Left colon (tissue), 2 donors: ENCODE measurements at regions not wholly inside any gene's neighbourhood (a gene's known extent, or its start where the extent isn't known, plus 50 kb on each side); places are given as distances from the start of the nearest gene placed in this dataset.
"Not testable (repeated sequence)": the region's sequence is repeated elsewhere in the genome, so short reads cannot be mapped to it uniquely, and the experiment has no call there.

Experiments
- ATAC-seq: fragments of 200-7000 bp; cut with Tn5 transposase; one replicate; pipeline ENCODE4 v1.9.1; 2020; ENCODE audit warnings: mild to moderate bottlenecking, moderate library complexity
- DNase-seq, 2 donors: peaks; one replicate each; pipeline ENCODE4 v3.0.0-alpha.2; 2020
- intact Hi-C, 2 donors: fragments of 100-400 bp; cut with DNase I in 1 of 2; cut with micrococcal nuclease in 1 of 2; formaldehyde crosslinking; loops; one replicate each; pipeline versions ENCODE4 v1.11.2 to v1.14.0; 2022; cut with DNase I, micrococcal nuclease
- donor health status: DM: no; HTN: no; CAD: no.
- donor health status: DM: yes; HTN: yes; CAD: no.

DNA sequence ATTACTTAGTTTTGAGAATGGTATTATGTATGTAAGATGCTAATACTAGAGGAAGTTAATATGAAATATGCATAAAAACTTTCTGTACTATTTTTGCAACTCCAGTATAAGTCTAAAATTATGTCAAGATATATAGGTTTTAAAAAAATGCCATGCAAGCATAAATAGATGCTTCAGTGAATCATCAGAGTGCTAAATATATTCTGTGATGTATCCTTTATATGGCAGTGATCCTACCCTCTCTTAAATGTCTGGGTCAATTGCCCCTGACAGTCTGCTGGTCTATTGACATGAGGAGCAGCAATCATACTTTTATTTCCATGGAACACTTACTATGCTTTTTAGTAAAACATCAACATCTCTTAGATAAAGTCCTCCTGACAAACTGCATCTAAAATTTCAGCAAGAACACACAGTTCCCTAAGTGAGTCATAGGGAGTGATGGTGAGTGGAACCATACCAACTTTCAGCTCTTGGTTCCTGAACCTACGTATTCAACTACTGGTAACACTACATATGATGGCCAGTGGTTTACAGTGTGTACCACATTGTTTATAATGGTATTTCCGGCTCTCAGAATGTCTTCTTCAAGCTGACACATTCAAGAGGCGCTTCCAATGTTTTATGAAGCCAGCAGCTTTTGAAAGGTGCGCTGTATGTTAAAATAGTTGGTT lies 928.7 kb upstream of the GJE1 start:
- DNase-seq (no peak), ATAC-seq (no peak)
- intact Hi-C loops = no loop called here

DNA sequence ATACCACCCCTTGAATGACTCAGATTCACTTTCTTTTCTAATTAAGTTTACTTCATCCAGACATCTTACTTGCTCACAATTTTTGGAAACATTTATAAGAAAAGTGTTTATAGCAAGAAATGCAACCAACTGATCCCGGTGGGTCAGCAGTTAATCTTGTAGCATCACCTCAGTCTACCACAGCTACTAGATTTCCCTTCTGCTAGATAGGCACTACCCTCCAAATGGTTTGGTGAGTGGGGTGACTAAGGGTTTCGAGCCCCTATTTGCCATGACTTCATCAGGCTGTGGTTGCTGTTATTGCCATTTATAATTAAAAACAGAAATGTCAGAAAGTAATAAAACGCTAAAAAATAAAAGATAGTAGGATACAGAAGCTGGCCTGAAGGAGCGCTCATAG lies 930.1 kb upstream of the GJE1 start:
- intact Hi-C loops = no loop called here
- no peak for ATAC-seq
- no peak for DNase-seq

DNA sequence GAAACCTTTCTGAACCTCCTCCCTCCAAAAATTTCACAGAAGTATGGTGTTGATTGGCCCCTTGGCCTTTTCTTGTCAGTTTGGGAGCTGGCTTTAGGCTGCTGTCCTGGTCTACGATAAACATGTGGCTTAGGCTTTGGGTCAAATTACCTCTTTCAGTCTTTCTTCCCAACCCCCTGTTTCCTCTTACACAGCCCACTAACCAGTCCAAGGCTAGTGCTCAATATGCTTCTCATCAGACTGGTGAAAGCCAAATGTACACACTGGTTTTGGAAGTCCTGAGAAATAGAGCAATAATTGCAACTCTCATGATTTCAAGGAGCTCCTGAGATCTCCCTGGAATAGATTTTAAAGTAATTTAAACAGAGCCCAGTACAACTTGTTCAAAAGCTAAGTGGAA lies 933.7 kb upstream of the GJE1 start:
- no peak for ATAC-seq
- intact Hi-C loops = no loop called here

DNA sequence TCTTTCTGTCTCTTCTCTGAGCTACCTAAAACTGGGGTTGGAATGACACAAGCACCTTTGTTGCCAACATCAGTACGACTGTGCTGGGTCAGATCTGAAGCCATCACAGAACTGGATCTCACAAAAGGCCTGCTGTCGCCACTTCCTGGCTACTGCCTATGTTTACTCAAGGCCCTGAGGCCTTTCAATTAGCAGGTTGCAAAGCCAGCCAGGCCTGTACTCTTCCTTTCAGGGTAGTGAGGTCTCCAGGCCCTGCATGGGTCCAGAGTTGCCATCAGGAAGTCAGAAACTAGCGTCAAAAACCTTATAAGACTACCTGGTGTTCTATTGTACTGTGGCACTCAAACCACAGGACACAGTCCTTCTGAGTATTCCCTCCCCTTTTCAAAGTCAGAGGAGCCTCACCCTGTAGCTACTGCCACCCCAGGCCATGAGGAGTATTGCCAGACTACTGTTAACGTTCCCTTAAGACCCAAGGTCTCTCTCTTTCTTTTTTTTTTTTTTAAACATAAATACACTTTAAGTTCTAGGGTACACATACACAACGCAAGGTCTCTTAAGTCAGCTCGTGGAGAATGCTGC lies 937.4 kb upstream of the GJE1 start:
- intact Hi-C loops = no loop called here

More for the DNA sequence above, 933.7 kb upstream of the GJE1 start:
- DNase-seq = no peak

DNA sequence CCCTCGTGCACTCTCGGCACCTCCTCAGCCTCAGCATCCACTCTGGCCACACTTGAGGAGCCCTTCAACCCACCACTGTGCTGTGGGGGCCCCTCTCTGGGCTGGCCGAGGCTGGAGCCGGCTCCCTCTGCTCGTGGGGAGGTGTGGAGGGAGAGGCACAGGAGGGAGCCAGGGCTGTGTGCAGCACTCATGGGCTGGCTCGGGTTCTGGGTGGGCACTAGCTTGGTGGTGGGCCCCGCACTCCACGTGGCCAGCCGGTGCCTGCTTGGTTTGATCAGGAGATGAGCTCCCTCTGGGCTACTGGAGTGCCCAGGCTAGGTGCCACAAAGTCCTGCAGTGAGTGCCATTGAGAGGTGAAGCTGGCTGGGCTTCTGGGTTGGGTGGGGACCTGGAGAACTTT lies 949.4 kb upstream of the GJE1 start:
- ATAC-seq (no peak), DNase-seq (no peak)
- intact Hi-C loops = no loop called here

More for the DNA sequence above, 937.4 kb upstream of the GJE1 start:
- DNase-seq (no peak), ATAC-seq (no peak)

DNA sequence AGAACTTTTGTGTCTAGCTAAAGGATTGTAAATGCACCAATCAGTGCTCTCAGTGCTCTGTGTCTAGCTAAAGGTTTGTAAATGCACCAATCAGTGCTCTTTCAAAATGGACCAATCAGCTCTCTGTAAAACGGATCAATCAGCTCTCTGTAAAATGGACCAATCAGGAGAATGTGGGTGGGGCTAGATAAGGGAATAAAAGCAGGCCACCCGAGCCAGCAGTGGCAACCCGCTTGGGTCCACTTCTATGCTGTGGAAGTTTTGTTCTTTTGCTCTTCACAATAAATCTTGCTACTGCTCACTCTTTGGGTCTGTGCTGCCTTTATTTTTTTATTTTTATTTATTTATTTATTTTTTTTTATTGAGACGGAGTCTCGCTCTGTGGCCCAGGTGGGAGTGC lies 957.3 kb upstream of the GJE1 start:
- intact Hi-C loops, DNase-seq, ATAC-seq: not testable (repeated sequence)

DNA sequence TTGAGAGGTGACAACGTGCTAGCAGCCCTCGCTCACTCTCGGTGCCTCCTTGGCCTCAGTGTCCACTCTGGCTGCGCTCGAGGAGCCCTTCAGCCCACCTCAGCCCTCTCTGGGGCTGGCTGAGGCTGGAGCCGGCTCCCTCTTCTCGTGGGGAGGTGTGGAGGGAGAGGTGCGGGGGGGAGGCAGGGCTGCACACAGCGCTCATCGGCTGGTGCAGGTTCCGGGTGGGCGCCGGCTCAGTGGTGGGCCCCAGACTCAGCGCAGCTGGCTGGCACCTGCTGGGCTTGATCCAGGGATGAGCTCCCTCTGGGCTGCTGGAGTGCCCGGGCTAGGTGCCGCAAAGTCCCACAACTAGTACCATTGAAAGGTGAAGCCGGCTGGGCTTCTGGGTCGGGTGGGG lies 957.8 kb upstream of the GJE1 start:
- intact Hi-C loops = no loop called here
- ATAC-seq = no peak
- DNase-seq = no peak

DNA sequence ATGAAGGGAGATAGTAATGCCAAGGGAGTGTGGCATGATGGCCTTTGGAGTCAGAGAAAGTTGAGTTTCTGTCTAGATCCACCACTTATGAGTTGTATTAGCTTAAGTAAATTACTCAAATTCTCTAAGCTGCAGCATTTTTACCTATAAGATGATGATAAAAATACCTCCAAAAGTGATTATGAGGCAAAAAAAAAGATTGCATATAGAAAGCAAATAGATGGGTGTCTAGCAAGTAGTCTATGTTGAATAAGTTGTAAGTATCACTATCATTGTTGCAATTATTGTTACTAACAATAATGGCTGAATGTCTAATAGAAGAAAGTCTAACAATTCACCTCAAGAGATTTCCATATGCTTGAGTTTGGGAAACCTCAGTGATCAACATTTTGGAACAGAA lies 959.2 kb upstream of the GJE1 start:
- no peak for ATAC-seq
- intact Hi-C loops = no loop called here
- no peak for DNase-seq

DNA sequence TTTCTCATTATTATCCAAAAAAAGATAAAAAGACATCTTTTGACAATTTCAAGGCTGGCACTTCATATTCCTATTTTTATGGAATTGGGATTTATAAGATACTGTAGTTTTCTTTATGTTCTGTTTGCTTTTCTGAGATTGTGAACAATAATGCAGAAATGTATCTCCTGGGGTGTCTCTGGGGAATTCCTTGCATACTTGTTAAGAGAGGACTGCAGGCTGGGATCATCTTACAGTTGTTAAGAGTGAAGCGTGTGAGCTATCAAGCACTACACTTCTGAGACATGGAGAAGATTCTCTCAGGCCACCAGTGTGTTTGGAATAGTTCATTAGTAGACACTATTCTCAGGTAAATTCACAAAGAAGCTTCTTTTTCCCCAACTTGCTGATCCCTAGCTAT lies 963.3 kb upstream of the GJE1 start:
- no peak for DNase-seq
- intact Hi-C loops = no loop called here
- ATAC-seq = no peak

DNA sequence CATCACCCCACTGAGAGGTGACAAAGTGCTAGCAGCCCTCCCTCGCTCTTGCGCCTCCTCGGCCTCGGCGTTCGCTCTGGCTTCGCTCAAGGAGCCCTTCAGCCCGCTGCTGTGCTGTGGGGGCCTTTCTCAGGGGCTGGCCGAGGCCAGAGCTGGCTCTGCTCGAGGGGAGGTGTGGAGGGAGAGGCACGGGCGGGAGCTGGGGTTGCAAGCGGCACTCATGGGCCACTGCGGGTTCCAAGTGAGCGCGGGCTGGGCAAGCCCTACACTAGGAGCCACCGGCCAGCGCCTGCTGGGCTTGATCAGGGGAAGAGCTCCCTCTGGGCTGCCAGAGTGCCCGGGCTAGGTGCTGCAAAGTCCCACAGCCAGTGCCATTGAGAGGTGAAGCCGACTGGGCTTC lies 964.8 kb upstream of the GJE1 start:
- intact Hi-C loops = no loop called here
- DNase-seq = no peak
- ATAC-seq = no peak

DNA sequence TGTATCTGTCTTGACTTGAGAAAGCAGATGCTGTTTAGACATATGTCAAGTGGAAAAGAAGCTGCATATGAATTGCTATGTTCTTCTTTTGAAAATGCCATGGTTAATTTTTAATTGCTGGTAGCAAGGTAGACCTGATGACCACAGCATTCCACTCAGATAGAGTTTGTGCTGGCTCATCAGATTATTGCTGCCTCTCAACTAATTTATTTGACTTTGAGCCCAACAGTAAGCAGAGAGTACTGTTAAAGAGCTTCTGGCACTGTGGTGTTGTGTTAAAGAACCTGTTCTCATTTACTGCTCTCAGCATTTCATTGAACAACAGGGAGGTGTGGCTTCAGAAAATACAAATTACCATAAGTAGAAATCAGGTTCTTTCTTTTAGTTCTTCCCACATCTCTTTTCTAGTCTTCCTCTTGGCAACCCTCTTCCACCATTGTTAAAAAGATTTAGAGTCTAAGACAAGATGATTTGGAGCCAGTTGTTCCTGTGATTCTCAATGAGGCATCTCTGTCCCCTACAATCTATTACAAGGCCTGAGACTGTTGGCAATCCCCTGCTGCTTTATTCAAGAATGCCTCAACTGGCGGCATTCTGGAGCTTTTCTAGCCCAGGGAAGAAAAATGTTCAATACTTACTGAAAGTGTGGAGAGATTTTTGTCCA lies 967.6 kb upstream of the GJE1 start:
- no peak for ATAC-seq
- intact Hi-C loops = no loop called here
- no peak for DNase-seq

DNA sequence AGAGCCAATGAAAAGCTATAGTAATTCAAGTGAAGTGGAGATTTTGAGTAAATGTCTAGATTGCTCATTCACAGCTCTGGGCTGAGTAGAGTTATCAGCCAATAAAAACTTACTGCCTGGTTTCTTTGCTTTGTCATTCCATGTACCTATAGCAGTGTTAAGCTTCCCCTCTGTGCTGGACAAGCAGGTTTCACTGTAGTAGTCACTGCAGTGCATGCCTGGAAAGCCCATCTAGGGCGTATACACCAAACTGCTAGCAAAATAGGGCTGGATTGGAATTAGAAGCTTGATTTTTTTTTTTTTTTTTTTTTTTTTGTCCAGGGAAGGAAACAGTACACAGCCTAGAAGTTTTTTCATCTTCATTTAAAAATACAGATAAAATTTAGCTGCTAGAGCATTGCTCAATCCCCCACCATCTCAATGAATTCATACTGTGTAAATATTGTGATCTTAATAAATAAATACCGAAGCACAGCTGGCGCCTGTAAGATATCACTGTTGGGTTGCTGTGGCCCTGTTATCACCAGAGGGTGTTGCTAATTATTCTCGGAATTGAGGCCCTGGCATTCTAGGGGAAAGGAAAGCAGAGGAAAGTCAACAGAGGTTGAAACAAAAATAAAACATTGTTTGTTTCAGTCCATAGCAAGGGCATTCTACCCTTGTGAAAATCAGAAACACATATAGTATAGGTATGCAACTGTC lies 968.5 kb upstream of the GJE1 start:
- no peak for ATAC-seq
- no peak for DNase-seq
- intact Hi-C loops = no loop called here

DNA sequence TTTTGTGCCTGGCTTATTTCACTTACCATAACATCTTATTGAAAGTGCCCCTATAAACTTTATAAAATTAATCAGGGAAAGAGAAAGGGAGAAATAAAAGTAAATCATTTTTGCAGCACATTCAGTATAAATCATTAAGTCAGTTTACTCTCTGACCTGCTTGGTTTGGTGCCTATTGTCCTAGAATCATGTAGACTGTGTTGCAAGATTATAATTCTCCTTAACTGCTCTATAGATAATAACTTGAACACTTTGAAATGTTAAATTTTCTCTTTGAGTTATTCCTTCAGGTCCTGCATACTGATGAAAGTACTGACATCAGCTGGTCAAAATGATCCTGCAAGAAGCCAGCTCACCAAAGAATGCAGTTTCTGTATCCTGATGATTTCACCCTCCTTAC lies 969.6 kb upstream of the GJE1 start:
- DNase-seq = no peak
- ATAC-seq = no peak
- intact Hi-C loops = no loop called here

DNA sequence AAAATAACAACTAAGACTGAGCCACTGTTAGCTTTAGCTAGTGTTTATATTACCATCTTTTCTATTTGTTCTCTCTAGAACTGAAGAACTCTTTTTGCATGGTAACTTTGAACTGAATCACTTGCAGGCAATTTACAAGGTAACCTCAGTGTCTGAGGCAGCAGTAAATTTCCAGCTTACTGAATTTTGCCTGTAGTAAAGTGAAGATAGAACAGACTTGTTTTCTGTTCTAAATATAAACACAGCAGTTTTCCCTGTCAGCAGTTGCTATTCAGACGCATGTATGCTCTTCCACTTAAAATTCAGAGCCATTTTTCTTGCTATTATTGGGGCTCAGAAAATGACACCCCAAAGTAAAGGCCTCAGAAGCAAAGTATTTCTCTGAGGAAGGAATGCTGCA lies 974.0 kb upstream of the GJE1 start:
- intact Hi-C loops = no loop called here
- no peak for ATAC-seq
- DNase-seq = no peak

DNA sequence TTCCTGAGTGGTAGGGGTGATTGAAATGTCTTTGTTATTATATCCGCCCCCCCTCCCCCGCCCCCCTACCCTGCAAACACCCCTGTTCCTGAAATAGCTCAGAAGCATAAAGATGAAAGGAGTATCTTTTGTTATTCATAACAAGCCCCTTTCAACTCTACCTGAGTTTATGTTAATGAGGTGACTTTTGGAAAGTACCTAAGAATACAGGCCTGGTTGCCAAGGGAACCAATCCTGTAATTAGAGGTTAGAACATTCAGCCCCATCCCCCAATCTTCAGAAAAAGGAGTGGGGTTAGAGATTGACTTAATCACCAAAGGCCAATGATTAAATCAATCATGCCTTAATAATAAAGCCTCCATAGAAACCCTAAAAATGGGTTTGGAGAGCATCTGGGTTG lies 979.2 kb upstream of the GJE1 start:
- intact Hi-C loops = no loop called here
- DNase-seq (no peak), ATAC-seq (no peak)

DNA sequence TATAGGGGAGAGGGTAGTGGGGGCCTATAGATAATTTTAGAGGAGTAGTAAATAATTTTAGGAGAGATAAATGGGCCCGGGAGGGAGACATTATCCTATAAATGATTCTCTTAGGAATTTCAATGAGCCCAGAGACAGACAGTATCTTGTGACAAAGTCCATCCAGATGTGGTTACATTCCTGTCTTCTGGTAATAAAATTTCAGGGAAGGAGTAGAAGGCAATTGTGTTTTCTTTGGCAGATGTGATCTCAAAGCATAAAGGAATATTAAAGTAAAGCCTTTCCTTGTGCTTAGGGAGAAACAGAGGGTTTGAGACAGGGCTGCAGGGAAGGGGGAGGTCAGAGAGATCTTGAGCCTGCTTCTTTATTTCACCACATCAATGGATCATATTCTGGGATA lies 979.8 kb upstream of the GJE1 start:
- intact Hi-C loops = no loop called here
- ATAC-seq (no peak), DNase-seq (no peak)

DNA sequence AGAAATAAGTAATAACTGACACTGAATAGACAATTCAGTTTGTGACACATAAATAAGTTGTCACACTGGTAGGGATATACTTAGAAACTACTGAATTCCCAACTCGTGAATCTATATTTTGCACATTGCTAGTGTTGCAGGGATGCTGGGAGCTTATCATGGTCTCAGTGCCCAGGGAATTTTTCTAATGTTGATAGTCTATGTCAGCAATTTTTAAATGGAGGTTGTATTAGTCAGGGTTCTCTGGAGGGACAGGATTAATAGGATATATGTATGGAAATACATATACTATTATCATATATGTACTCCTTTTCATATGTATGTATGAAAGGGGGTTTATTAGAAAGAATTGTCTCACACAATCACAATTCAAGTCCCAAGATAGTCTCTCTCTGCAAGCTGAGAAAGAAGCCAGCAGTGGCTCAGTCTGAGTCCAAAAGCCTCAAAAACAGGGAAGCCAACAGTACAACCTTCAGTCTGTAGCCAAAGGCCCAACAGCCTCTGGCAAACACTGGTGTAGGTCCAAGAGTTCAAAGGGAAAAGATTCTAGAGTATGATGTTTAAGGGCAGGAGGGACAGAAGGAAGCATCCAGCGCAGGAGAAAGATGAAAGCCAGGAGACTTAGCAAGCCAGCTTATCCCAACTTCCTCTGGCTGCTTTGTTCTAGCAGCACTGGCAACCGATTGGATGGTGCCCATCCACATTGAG lies 980.9 kb upstream of the GJE1 start:
- no peak for ATAC-seq
- intact Hi-C loops = no loop called here
- no peak for DNase-seq

DNA sequence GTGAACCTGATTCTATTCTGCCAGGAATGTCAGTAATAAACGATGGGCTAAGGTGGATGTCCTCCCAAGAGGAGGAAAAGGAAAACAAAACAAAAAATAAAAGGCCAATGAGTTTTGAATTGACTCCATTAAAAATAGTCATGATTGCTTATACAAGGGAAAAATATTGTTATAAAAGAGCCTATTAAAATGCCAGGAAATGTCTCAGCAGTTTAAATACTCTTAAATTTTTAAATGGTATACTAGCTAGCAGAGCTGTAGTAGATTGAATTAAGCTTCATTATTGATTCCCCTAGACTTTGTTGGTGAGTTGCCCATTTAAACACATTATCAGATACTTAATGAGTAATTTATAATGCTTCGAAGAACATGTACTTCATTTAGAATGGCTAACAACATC lies 990.9 kb upstream of the GJE1 start:
- DNase-seq = no peak
- intact Hi-C loops = no loop called here
- no peak for ATAC-seq

DNA sequence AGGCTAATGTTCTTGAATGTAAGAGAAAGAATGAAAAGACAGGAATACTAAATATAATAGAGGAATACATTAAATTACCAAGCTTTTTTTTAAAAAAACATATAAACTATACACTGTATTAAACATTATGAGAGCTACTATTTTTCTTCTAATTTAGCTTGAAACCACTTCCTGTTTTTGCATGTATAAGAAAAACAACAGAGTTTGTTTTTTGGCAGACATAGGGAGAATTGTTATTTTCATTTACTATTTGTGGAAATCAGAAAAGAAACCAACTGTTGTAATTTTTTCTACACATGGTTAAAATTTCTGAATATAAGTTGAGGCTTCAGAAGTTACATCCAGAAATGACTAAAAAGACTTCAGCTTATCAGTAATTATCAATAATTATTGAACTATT lies 991.8 kb upstream of the GJE1 start:
- DNase-seq (no peak), ATAC-seq (no peak)
- intact Hi-C loops = no loop called here

DNA sequence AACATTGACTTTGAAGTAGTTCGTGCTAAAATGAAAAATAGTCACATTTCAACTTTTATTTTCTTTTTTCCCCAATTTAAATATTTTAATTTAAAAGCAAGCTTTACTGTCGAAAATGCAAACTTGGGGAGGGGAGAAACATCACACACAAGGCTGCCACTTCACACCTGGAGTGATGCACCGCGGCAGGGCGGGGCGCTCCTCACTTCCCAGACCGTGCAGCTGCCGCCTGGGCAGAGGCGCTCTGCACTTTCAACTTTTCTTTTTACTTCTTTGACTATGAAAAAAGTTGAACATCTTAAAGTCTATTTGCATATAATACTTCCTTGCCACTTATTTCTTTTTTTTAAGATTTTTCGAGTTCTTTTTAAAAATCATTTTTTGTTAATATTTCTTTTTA lies 993.3 kb upstream of the GJE1 start:
- ATAC-seq (no peak), DNase-seq (no peak)
- intact Hi-C loops = no loop called here
